RWPE2 (cell line): ENCODE measurements at regions not wholly inside any gene's neighbourhood (a gene's known extent, or its start where the extent isn't known, plus 50 kb on each side); places are given as distances from the start of the nearest gene placed in this dataset.

ENCODE experiments used
- ATAC-seq: fragments of 200-7000 bp; cut with Tn5 transposase; 3 replicates; pipeline ENCODE4 v1.9.1; 2021; ENCODE audit warnings: low read depth
- DNase-seq: peaks from one replicate; pipeline ENCODE4 v3.0.0-alpha.2; 2020; ENCODE audit warnings: low spot score
- H3K27ac ChIP-seq: fragments of 450-650 bp; 2 replicates; pipeline ENCODE4 v1.5.1; 2017; ENCODE audit warnings: mild to moderate bottlenecking; ENCODE audit not compliant: poor library complexity, severe bottlenecking
- H3K27me3 ChIP-seq: fragments of 250-450 bp; sonication (Bioruptor Pico); 2 replicates; pipeline ENCODE4 v1.5.1; 2021; ENCODE audit warnings: mild to moderate bottlenecking, moderate library complexity; ENCODE audit not compliant: insufficient read depth, poor library complexity, severe bottlenecking
- H3K36me3 ChIP-seq: fragments of 250-450 bp; sonication (Bioruptor Pico); 2 replicates; pipeline ENCODE4 v1.5.1; 2020; ENCODE audit warnings: low read depth, mild to moderate bottlenecking, moderate library complexity
- H3K4me1 ChIP-seq: fragments of 250-450 bp; sonication (Bioruptor Pico); 2 replicates; pipeline ENCODE4 v1.5.1; 2021; ENCODE audit warnings: mild to moderate bottlenecking, moderate library complexity; ENCODE audit not compliant: insufficient read depth, poor library complexity, severe bottlenecking
- H3K4me3 ChIP-seq: fragments of 250-450 bp; sonication (Bioruptor Pico); 2 replicates; pipeline ENCODE4 v1.5.1; 2021; ENCODE audit warnings: mild to moderate bottlenecking, moderate library complexity; ENCODE audit not compliant: severe bottlenecking
- H3K9me3 ChIP-seq: fragments of 250-450 bp; sonication (Bioruptor Pico); 2 replicates; pipeline ENCODE4 v1.5.1; 2021; ENCODE audit warnings: mild to moderate bottlenecking, moderate library complexity; ENCODE audit not compliant: severe bottlenecking
- TF ChIP-seq, protein P1 (sequence below): fragments of 450-650 bp; IDR thresholded peaks from one replicate; pipeline ENCODE4 v1.5.1; 2017; ENCODE audit warnings: mild to moderate bottlenecking, moderate library complexity; ENCODE audit not compliant: poor library complexity, severe bottlenecking

DNA sequence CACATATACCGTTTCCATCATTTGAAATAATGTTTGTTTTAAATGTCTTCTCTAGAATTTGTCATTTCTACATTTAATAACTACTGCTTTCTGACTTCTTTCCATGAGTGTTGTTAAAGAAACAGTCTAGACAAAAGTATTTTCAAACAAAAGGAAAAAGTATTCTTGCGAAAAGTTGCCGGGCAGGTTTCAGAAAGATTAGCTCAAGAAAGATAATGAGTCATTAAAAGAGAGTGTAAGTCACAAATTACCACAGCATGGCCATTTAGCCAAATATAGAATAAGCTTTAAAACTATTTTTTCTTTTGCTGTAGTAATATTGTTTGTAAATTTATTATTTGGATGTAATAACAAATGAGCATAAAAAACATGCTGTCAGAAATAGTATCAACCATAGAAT is 493.0 kb downstream of the TLL1 start:
- Histone ChIP-seq H3K9me3 (no peaks in the 10 kb centered on the region), H3K36me3 (no peaks in the 10 kb centered on the region), H3K4me1 (peaks cover 8% of the 10 kb centered on the region), H3K4me3 (no peak overlapping the region), H3K27me3 (no peaks in the 10 kb centered on the region), H3K27ac (no peak overlapping the region)
- TF ChIP-seq, protein P1, sequence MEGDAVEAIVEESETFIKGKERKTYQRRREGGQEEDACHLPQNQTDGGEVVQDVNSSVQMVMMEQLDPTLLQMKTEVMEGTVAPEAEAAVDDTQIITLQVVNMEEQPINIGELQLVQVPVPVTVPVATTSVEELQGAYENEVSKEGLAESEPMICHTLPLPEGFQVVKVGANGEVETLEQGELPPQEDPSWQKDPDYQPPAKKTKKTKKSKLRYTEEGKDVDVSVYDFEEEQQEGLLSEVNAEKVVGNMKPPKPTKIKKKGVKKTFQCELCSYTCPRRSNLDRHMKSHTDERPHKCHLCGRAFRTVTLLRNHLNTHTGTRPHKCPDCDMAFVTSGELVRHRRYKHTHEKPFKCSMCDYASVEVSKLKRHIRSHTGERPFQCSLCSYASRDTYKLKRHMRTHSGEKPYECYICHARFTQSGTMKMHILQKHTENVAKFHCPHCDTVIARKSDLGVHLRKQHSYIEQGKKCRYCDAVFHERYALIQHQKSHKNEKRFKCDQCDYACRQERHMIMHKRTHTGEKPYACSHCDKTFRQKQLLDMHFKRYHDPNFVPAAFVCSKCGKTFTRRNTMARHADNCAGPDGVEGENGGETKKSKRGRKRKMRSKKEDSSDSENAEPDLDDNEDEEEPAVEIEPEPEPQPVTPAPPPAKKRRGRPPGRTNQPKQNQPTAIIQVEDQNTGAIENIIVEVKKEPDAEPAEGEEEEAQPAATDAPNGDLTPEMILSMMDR: no peak
- peak; percentile 38; the same call in 2 of the 3 replicates for ATAC-seq
- DNase-seq: no peak

DNA sequence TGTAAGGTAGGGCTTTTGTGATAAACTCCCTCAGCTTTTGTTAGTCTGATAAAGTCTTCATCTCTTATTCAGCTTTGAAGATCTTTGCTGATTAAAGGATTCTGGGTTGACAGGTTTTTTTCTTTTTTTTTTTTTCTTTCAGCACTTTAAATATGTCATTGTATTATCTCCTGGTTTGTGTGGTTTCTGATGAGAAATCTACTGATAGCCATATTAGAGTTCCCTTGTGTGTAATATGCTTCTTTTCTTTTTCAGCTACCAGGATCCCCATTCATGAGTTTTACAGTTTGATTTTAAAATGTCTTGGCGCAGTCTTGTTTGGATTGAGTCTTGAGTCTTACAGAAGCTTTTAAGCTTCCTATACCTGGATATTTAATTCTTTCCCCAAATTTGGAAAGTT is 504.5 kb downstream of the TLL1 start:
- no peak overlapping the region for H3K4me3 ChIP-seq
- no peak for ATAC-seq
- DNase-seq: no peak
- no peaks in the 10 kb centered on the region for H3K27me3 ChIP-seq
- TF ChIP-seq, protein P1: no peak
- no peaks in the 10 kb centered on the region for H3K9me3 ChIP-seq
- no peaks in the 10 kb centered on the region for H3K36me3 ChIP-seq
- no peaks in the 10 kb centered on the region for H3K4me1 ChIP-seq
- no peak overlapping the region for H3K27ac ChIP-seq

DNA sequence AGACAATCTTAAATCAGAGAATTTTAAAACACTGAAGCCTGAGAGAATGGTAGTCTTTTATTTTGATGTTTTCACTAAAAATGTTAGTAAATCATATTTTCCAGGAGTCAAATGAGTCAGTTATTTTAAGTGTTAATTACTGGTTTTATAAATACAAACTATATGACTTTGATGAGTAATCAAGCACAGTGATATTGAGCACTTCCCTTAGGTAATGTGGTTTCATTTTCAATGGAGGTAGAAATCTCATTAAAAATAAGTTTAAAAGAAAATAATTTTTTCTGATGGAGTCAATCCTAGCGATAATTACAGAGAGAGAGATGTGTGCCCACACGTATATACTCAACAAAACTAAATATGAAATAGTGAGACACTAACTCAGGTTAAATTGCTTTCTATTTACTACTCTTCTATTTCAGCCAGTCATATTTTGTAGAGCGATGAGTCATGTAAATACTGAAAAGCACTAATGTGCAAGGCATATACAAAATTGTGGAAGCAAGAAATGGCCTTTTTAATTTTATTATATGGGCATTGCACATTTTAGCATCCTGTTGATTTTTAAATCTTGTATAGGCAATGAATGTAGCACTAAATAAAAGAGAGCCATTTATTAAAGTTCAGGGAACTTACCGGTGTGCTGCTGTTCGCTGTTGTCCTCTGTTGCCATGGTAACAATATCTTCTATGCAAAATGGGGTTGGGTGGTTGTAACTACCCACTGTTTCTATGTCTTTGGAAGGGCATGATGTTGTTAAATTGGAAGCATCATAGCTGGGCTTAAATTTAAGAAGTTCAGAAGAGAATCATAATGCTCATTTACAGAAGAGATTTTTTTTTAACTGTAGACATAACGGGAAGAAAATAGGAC is 513.7 kb downstream of the TLL1 start:
- TF ChIP-seq, protein P1: no peak
- Histone ChIP-seq H3K36me3 (no peaks in the 10 kb centered on the region), H3K4me3 (no peak overlapping the region), H3K4me1 (no peaks in the 10 kb centered on the region), H3K27me3 (no peaks in the 10 kb centered on the region), H3K27ac (no peak overlapping the region), H3K9me3 (no peaks in the 10 kb centered on the region)
- ATAC-seq (no peak), DNase-seq (no peak)

DNA sequence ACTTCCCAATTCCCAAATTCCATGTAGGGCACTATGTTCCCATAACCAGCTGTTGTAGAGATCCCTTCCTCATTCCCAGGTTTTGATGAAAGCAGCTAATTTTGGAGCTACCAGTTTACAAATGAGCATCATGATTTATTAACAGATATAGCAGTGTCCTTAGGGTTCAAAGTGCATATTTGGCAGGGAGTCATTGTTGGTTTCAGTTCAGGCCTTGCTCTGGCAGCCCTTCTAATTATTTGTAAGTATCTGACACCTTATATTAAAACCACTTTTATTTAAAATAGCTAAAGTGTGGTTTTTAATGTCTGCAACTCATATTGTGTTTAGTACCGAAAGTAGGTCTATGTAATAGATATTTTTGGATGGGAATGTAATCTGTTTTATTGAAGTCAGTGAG is 518.5 kb downstream of the TLL1 start:
- ATAC-seq: no peak
- no peak for DNase-seq
- no peak overlapping the region for H3K27ac ChIP-seq
- H3K4me1 ChIP-seq: no peaks in the 10 kb centered on the region
- H3K36me3 ChIP-seq: no peaks in the 10 kb centered on the region
- no peak overlapping the region for H3K4me3 ChIP-seq
- H3K9me3 ChIP-seq: no peaks in the 10 kb centered on the region
- H3K27me3 ChIP-seq: no peaks in the 10 kb centered on the region
- TF ChIP-seq, protein P1: no peak

DNA sequence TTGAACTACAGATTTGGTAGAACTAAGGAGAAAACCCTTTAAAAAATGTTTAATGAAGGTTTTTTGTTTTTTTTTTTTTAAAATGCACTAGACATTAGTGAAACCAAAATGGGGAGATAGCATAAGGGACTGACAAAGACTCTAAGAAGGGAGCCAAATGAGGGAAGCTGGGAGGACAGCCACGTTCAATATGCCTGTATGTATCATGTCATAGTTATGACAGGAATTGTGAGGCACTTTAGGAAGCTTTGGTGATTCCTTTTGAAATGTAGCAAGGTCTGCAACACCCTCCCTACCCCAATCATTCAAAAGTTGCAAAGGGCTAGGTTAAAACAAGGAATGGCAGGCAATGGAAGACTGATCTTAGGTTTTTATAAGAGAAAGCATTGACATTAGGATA is 526.0 kb downstream of the TLL1 start:
- Histone ChIP-seq H3K9me3 (no peaks in the 10 kb centered on the region), H3K4me1 (no peaks in the 10 kb centered on the region), H3K27ac (no peak overlapping the region), H3K27me3 (no peaks in the 10 kb centered on the region), H3K4me3 (no peak overlapping the region), H3K36me3 (no peaks in the 10 kb centered on the region)
- TF ChIP-seq, protein P1: no peak
- ATAC-seq (no peak; the same call in 2 of the 3 replicates), DNase-seq (no peak)
